ENCODE measurements at regions not wholly inside any gene's neighbourhood (a gene's known extent, or its start where the extent isn't known, plus 50 kb on each side); places are given as distances from the start of the nearest gene placed in this dataset.

GRCh38 chr9:88233091-88233490, 94.8 kb upstream of the SPATA31C2 start:
- Histone ChIP-seq H4K20me1 (ENCODE audit: low read length) (no peaks in the 10 kb centered on the region), H3K4me3 (ENCODE audit: low read length) (no peak overlapping the region), H3K27ac (ENCODE audit: low read length) (no peak overlapping the region), H3K9ac (ENCODE audit: low read length) (no peak overlapping the region), H3K4me1 (ENCODE audit: insufficient read depth, low read length) (no peaks in the 10 kb centered on the region), H3K9me2 (replicated peaks; ENCODE audit: low read length) (no peaks in the 10 kb centered on the region), H3K4me2 (ENCODE audit: low read length) (no peak overlapping the region), H2AFZ (ENCODE audit: low read length) (no peak overlapping the region), H3K27me3 (ENCODE audit: low read length) (no peaks in the 10 kb centered on the region), H3K79me2 (ENCODE audit: low read length) (no peaks in the 10 kb centered on the region), H3K36me3 (ENCODE audit: low read depth, low read length) (no peaks in the 10 kb centered on the region), H3F3A (ENCODE audit: low read length, unreplicated experiment) (no peaks in the 10 kb centered on the region), H3K9me3 (ENCODE audit: low read length) (no peaks in the 10 kb centered on the region)
- DNase-seq, result no peak
- CTCF ChIA-PET, result no interaction called here
- BruUV-seq (replicated peaks), result no TSS peak
- ATAC-seq, result no peak
- intact Hi-C loops (cut with micrococcal nuclease), result no loop called here
- TF ChIP-seq EZH2 (IDR thresholded peaks at IDR 0.05; ENCODE audit: low read length, unreplicated experiment) (no peak), EZH2phosphoT487 (IDR thresholded peaks at IDR 0.05; ENCODE audit: borderline replicate concordance, low read length) (no peak), CTCF (conservative IDR thresholded peaks at IDR 0.05; ENCODE audit: low read depth, low read length) (no peak)
- POLR2A ChIA-PET (ENCODE audit: unreplicated experiment), result no interaction called here

GRCh38 chr9:88230612-88231011, 92.3 kb upstream of the SPATA31C2 start:
- intact Hi-C loops (cut with micrococcal nuclease), result no loop called here
- no peaks in the 10 kb centered on the region for H3K9me2 ChIP-seq (replicated peaks; ENCODE audit: low read length)
- ChIA-PET POLR2A (ENCODE audit: unreplicated experiment) (interaction anchor here (0.6 kb wide), 1 partner anchor 892 kb away, joined by 3 read pairs; no protein-coding TSS in a partner anchor), CTCF (no interaction called here)
- no peaks in the 10 kb centered on the region for H3K27me3 ChIP-seq (ENCODE audit: low read length)
- TF ChIP-seq CTCF (conservative IDR thresholded peaks at IDR 0.05; ENCODE audit: low read depth, low read length), result no peak
- TF ChIP-seq EZH2 (IDR thresholded peaks at IDR 0.05; ENCODE audit: low read length, unreplicated experiment), result no peak
- no peak for TF ChIP-seq EZH2phosphoT487 (IDR thresholded peaks at IDR 0.05; ENCODE audit: borderline replicate concordance, low read length)
- H3K4me1 ChIP-seq (ENCODE audit: insufficient read depth, low read length), result no peaks in the 10 kb centered on the region
- DNase-seq (peak; percentile 30), ATAC-seq (no peak)
- no peak overlapping the region for H3K4me2 ChIP-seq (ENCODE audit: low read length)
- no peak overlapping the region for H3K4me3 ChIP-seq (ENCODE audit: low read length)
- no peaks in the 10 kb centered on the region for H4K20me1 ChIP-seq (ENCODE audit: low read length)
- H3F3A ChIP-seq (ENCODE audit: low read length, unreplicated experiment), result no peaks in the 10 kb centered on the region
- no peak overlapping the region for H2AFZ ChIP-seq (ENCODE audit: low read length)
- H3K27ac ChIP-seq (ENCODE audit: low read length), result no peak overlapping the region
- H3K79me2 ChIP-seq (ENCODE audit: low read length), result no peaks in the 10 kb centered on the region
- H3K9ac ChIP-seq (ENCODE audit: low read length), result no peak overlapping the region
- H3K9me3 ChIP-seq (ENCODE audit: low read length), result no peaks in the 10 kb centered on the region
- BruUV-seq (replicated peaks), result no TSS peak
- no peaks in the 10 kb centered on the region for H3K36me3 ChIP-seq (ENCODE audit: low read depth, low read length)

- no peak overlapping the region for H3K27ac ChIP-seq (ENCODE audit: low read length)
- BruUV-seq (replicated peaks), result no TSS peak
- H3F3A ChIP-seq (ENCODE audit: low read length, unreplicated experiment), result no peaks in the 10 kb centered on the region
- POLR2A ChIA-PET (ENCODE audit: unreplicated experiment), result no interaction called here
- H3K4me1 ChIP-seq (ENCODE audit: insufficient read depth, low read length), result no peaks in the 10 kb centered on the region
- H2AFZ ChIP-seq (ENCODE audit: low read length), result no peak overlapping the region
- intact Hi-C loops (cut with micrococcal nuclease), result no loop called here
- no peaks in the 10 kb centered on the region for H3K27me3 ChIP-seq (ENCODE audit: low read length)
- CTCF ChIA-PET, result no interaction called here
- H3K4me2 ChIP-seq (ENCODE audit: low read length), result no peak overlapping the region
- TF ChIP-seq EZH2 (IDR thresholded peaks at IDR 0.05; ENCODE audit: low read length, unreplicated experiment) (no peak), CTCF (conservative IDR thresholded peaks at IDR 0.05; ENCODE audit: low read depth, low read length) (no peak), EZH2phosphoT487 (IDR thresholded peaks at IDR 0.05; ENCODE audit: borderline replicate concordance, low read length) (no peak)
- no peaks in the 10 kb centered on the region for H4K20me1 ChIP-seq (ENCODE audit: low read length)
- no peak overlapping the region for H3K9ac ChIP-seq (ENCODE audit: low read length)
- no peaks in the 10 kb centered on the region for H3K9me2 ChIP-seq (replicated peaks; ENCODE audit: low read length)
- H3K9me3 ChIP-seq (ENCODE audit: low read length), result no peaks in the 10 kb centered on the region
- ATAC-seq, result no peak
- H3K79me2 ChIP-seq (ENCODE audit: low read length), result no peaks in the 10 kb centered on the region
- H3K4me3 ChIP-seq (ENCODE audit: low read length), result no peak overlapping the region
- no peak for DNase-seq
- H3K36me3 ChIP-seq (ENCODE audit: low read depth, low read length), result no peaks in the 10 kb centered on the region
Observed at GRCh38 chr9:88229434-88229833, 91.2 kb upstream of the SPATA31C2 start.
